Body of pancreas (tissue), 4 donors: ENCODE measurements at regions not wholly inside any gene's neighbourhood (a gene's known extent, or its start where the extent isn't known, plus 50 kb on each side); places are given as distances from the start of the nearest gene placed in this dataset.

Source experiments
- ATAC-seq: fragments of 150-250 bp; one replicate; pipeline ENCODE4 v1.9.1; 2016
- DNase-seq, 4 donors: peaks; one replicate each; pipeline ENCODE4 v3.0.0-alpha.2; 2019
- H3K27ac ChIP-seq, 4 donors: fragments of 200-600 bp; sonication (generic); 1 replicate in 3 of 4; 2 replicates in 1 of 4; pipeline versions ENCODE4 v1.5.1 to v1.6.1; 2016 to 2019; ENCODE audit warnings: mild to moderate bottlenecking in 1 of 4, mixed read lengths in 1 of 4, moderate library complexity in 1 of 4
- H3K27me3 ChIP-seq, 2 donors: fragments of 200-600 bp; sonication (generic); one replicate each; pipeline ENCODE4 v1.6.0; 2016; ENCODE audit warnings: mild to moderate bottlenecking in 1 of 2
- H3K36me3 ChIP-seq, 2 donors: fragments of 200-600 bp; sonication (generic); replicated peaks in 1 of 2; 2 replicates each; pipeline ENCODE4 v1.5.1; 2016; ENCODE audit warnings: low read depth in 2 of 2; ENCODE audit not compliant: insufficient read depth in 1 of 2
- H3K4me1 ChIP-seq: fragments of 200-600 bp; sonication (generic); one replicate; pipeline ENCODE4 v1.6.0; 2016
- H3K4me3 ChIP-seq, 2 donors: fragments of 200-600 bp; sonication (generic); 1 replicate in 1 of 2; 2 replicates in 1 of 2; pipeline ENCODE4 v1.5.1; 2016 to 2019
- H3K9me3 ChIP-seq, 3 donors: fragments of 200-600 bp; sonication (generic); 1 replicate in 2 of 3; 2 replicates in 1 of 3; pipeline ENCODE4 v1.5.1; 2016
- POLR2A ChIP-seq, 3 donors: fragments of 450-650 bp; IDR thresholded peaks; one replicate each; pipeline ENCODE4 v1.6.1; 2016; ENCODE audit warnings: antibody characterized with exemption in 3 of 3, mild to moderate bottlenecking in 2 of 3
- WGBS, 2 donors: methylation state at CpG; one replicate each; pipeline ENCODE4 v1.1.5; 2017; 5-methylcytosine and 5-hydroxymethylcytosine counted together
- intact Hi-C: fragments of 100-400 bp; cut with DNase I; formaldehyde crosslinking; loops from one replicate; pipeline ENCODE4 v1.15.1; 2023
- TF ChIP-seq, protein P1 (sequence below), 7 experiments: fragments of 450-650 bp in 4 of 7; fragments of 200-600 bp in 3 of 7; sonication (generic) in 3 of 7; IDR thresholded peaks; one replicate each; pipeline ENCODE4 v1.5.1; 2016 to 2019; ENCODE audit warnings: antibody characterized with exemption in 7 of 7

DNA sequence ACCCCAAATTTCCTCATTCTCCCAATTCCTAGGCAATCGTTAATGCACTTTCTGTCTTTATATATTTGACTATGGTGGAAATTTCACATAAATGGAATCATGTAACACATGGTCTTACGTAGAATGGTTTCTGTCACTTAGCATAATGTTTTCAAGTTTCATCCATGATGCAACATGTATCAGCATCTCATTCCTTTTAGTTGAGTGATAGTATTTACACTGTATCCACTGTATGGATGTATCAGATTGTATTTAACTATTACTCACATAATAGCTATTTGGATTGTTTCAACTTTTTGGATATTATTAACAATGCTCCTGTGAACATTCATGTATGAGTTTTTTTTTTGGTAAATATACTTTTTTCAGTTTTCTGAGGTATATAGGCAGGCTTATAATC lies 982.3 kb upstream of the DDX18 start:
- H3K4me3 ChIP-seq = no peak overlapping the region
- no peak overlapping the region for H3K27ac ChIP-seq
- no peaks in the 10 kb centered on the region for H3K27me3 ChIP-seq
- no peaks in the 10 kb centered on the region for H3K9me3 ChIP-seq
- ATAC-seq (no peak), DNase-seq (no peak)
- H3K4me1 ChIP-seq = no peaks in the 10 kb centered on the region
- intact Hi-C loops = no loop called here
- 76 to 82% methylated on average over 2 of the region's 2 CpGs for WGBS, 2 donors
- TF ChIP-seq POLR2A (IDR thresholded peaks at IDR 0.05) = no peak
- TF ChIP-seq, protein P1, sequence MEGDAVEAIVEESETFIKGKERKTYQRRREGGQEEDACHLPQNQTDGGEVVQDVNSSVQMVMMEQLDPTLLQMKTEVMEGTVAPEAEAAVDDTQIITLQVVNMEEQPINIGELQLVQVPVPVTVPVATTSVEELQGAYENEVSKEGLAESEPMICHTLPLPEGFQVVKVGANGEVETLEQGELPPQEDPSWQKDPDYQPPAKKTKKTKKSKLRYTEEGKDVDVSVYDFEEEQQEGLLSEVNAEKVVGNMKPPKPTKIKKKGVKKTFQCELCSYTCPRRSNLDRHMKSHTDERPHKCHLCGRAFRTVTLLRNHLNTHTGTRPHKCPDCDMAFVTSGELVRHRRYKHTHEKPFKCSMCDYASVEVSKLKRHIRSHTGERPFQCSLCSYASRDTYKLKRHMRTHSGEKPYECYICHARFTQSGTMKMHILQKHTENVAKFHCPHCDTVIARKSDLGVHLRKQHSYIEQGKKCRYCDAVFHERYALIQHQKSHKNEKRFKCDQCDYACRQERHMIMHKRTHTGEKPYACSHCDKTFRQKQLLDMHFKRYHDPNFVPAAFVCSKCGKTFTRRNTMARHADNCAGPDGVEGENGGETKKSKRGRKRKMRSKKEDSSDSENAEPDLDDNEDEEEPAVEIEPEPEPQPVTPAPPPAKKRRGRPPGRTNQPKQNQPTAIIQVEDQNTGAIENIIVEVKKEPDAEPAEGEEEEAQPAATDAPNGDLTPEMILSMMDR (IDR thresholded peaks at IDR 0.05) = no peak
- H3K36me3 ChIP-seq = no peaks in the 10 kb centered on the region

DNA sequence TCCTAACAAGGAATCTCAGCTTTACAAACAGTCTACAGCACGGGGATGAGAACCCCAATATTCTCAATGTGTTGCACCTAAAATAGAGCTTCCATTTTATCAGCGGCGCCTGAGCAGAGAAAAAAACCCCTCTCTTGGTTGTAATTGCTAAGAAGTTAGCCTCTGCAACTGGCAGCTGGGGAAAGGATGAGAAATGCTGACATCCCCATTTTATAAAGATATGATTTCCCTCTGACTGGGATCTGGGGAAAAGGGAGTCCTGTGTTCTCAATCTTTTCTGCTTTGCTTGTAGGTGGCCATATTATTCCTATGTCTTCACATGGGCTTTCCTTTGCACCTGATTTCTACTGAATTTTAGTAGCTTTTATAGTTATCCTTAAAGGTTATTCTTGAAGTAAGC lies 981.4 kb upstream of the DDX18 start:
- intact Hi-C loops = no loop called here
- Histone ChIP-seq H3K36me3 (no peaks in the 10 kb centered on the region), H3K9me3 (no peaks in the 10 kb centered on the region), H3K27ac (no peak overlapping the region), H3K4me3 (no peak overlapping the region), H3K27me3 (no peaks in the 10 kb centered on the region), H3K4me1 (no peaks in the 10 kb centered on the region)
- no peak for TF ChIP-seq POLR2A (IDR thresholded peaks at IDR 0.05)
- TF ChIP-seq, protein P1 (IDR thresholded peaks at IDR 0.05) = no peak
- DNase-seq (no peak), ATAC-seq (no peak)
- WGBS, 2 donors = 68 to 69% methylated on average over 3 of the region's 3 CpGs

DNA sequence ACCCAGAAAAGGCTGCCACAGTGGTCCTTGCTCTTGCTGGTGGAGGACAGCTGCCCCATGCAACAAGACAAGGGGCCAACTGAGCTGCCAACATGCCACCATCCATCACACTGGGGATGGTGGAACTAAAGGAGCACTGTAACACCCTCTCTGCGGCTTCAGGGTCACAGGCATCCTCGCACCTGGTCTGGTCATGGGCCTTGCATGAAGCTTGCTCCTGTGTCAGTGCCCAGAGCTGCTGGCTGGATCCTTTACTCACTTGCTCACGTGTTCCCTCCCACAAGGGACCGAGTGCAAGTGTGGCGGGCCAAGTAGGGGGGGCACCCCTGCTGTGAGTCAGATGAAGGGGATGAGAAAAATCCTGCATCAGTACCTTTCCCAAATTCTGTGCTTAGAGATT lies 972.3 kb upstream of the DDX18 start:
- Histone ChIP-seq H3K9me3 (no peaks in the 10 kb centered on the region), H3K36me3 (no peaks in the 10 kb centered on the region), H3K27ac (no peak overlapping the region), H3K4me1 (no peaks in the 10 kb centered on the region), H3K27me3 (no peaks in the 10 kb centered on the region), H3K4me3 (no peak overlapping the region)
- no peak for ATAC-seq
- WGBS, 2 donors = 61 to 70% methylated on average over 3 to 5 of the region's 5 CpGs
- TF ChIP-seq, protein P1 (IDR thresholded peaks at IDR 0.05) = no peak
- TF ChIP-seq POLR2A (IDR thresholded peaks at IDR 0.05) = no peak
- intact Hi-C loops = no loop called here
- DNase-seq = no peak

DNA sequence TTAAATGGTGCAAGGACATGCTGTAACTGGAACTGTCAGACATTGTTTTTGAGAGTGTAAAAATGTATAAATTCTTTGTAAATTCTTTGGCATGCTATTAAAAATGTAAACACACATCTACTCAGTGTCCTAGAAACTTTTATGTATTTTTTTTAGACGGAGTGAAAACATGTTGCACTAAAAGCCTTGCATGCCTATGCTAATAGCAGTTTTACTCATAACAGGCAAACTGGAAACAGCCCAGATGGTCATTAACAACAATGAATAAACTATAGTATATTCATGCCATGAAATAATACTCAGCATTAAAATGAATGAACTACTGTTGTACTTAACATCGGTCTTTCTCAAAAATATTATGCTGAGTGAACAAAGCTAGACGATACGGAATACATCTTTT lies 954.8 kb upstream of the DDX18 start:
- H3K27me3 ChIP-seq = no peaks in the 10 kb centered on the region
- H3K36me3 ChIP-seq = no peaks in the 10 kb centered on the region
- 68 to 83% methylated on average over 4 of the region's 4 CpGs for WGBS, 2 donors
- peaks cover 0 to 4% (median 0%) of the 10 kb centered on the region in 3 donors for H3K9me3 ChIP-seq
- no peak for TF ChIP-seq POLR2A (IDR thresholded peaks at IDR 0.05)
- TF ChIP-seq, protein P1 (IDR thresholded peaks at IDR 0.05) = no peak
- DNase-seq = no peak
- no peak overlapping the region for H3K27ac ChIP-seq
- no peaks in the 10 kb centered on the region for H3K4me1 ChIP-seq
- H3K4me3 ChIP-seq = no peak overlapping the region
- no peak for ATAC-seq
- intact Hi-C loops = no loop called here

DNA sequence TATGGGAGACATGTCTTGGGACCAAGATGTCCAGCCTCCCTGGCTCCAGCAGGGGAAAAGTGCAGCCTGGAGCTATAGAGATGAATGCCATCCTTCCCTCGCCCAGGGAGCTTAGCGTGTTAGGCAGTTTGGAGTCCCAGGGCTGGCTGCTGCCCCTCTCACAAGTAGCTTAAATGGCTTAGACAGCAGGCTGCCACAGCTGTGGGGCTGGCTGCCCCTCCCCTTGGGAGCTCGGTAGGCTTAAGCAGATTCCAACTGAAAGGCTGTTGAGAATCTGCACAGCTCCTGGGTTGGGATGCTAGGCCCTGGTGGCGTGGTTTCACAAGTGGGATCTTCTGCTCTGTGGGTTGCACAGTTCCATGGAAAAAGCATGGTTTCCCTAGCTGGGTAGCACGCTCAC lies 940.5 kb upstream of the DDX18 start:
- Histone ChIP-seq H3K27ac (no peak overlapping the region), H3K27me3 (no peaks in the 10 kb centered on the region), H3K36me3 (no peaks in the 10 kb centered on the region), H3K4me3 (no peak overlapping the region), H3K4me1 (no peaks in the 10 kb centered on the region), H3K9me3 (peaks cover 0 to 7% (median 0%) of the 10 kb centered on the region in 3 donors)
- TF ChIP-seq, protein P1 (IDR thresholded peaks at IDR 0.05) = no peak
- TF ChIP-seq POLR2A (IDR thresholded peaks at IDR 0.05) = no peak
- intact Hi-C loops = no loop called here
- 48 to 62% methylated on average over 3 to 5 of the region's 5 CpGs for WGBS, 2 donors
- ATAC-seq = no peak
- DNase-seq = no peak
